HG03097 (cell line): ENCODE measurements at regions not wholly inside any gene's neighbourhood (a gene's known extent, or its start where the extent isn't known, plus 50 kb on each side); places are given as distances from the start of the nearest gene placed in this dataset.

Experiments
- ATAC-seq: cut with Tn5 transposase; IDR thresholded peaks from one replicate; pipeline ENCODE4 v1.9.1; 2021; ENCODE audit not compliant: unreplicated experiment, low FRiP score

DNA sequence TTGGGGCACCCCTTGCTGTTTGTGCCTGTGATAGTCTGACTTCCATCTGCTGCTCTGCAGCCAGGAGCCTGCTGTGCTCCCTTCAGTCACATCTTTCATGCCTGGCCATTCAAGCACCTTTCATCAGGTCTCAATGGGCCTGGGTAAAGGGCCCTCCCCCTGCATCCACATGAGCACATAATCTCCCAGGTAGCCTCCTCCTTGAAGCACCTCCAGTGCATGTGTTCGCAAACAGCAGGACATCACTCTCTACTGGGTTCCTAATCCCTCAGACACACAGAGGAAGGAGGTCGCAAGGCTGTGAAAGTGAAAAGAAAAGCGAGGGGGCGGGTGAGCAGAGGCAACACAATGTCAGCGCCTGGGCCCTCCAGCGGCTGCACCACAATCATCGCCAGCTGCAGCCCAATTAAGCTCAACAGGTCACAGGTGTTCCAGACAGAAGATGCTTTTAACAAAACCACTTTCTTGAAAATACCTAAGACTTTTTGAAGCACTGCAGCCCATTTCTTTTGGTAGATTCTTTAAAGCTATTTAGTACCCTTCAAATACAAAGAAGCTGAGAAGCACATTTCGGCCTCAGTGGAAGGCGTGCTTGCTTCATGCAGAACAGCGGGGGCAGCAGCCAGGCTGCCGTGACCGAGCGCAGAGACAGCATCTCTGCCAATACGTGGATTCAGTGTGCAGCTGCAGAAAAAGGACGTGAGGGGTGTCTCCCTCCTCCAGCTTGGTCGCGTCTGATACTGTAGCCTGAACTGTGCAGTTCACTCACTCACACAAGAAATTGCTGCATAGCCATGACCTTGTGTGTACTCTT, 92.2 kb upstream of the SPRY1 start:
- no peak for ATAC-seq

DNA sequence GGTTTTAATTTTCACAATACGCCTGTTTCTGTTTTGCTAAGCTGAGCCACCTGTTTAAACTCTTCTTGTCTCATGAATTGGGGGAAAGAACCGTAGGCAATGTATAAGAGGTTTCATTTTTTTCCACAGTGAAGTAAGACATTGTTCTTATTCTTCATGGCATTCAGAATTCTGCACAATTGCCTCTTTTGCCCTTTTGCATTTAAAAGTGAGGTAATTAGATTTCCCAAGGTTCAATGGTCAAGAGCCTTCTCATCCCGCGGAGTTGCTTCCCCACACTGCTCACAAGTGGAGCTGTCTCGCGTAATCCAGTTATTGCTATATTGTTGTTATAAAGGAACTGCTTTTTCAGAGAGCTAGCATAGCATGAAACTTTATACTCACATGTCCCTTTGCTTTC, 90.9 kb upstream of the SPRY1 start:
- ATAC-seq = no peak

DNA sequence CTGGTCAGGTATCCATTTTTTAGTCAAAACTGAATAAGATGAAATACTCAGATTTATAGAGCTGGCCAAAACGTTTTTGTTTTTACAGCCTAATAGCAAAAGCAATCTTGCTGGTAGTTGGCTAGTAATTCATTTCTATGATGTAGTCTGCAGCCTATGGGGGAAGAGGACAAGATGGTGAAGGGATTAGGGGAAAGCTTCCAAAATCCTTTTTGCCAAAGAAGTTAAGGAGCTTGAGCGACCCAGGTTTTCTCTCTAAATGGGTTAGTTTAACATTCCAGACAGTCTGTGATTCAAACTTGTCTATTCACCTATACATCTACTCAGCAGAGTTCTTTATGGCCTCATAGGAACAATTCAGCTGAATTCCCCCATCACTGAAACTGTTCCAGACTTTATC, 89.8 kb upstream of the SPRY1 start:
- ATAC-seq = no peak

DNA sequence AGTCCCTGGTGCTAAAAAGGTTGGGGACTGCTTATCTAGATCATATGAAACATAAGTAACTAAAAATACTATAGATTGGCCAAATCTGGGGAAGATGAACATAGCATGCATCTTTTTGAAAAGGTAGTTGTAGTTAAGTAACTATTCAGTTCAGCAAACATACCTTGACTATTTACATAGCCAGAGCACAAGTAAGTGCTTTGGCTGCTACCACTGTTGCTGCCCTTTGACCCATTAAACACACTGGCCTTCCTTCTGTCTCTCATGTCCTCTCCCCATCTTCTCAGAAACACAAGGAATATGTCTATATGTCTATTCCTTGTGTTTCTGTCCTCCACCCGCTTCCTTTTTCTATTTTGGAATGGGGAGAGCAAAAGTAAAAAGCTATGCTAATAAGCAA, 87.9 kb upstream of the SPRY1 start:
- no peak for ATAC-seq

DNA sequence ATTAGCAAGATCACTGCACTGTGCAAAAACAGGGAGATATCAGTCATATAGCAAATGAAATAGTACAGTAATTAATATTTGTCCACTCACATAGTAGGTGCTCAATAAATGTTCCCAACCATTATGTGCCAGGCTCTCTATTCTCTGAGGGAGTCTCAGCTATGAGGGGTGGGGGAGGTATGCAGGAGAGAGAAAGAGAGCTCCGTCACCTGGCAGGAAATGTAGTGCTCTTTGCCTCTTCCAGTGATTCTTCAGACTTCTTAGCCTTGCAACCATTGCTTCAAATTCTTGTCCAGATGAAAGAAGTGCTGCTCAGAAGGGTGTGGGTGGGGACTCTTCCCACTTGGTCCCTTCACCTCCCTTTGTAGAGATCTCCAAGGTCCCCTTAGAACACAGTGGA, 84.5 kb upstream of the SPRY1 start:
- no peak for ATAC-seq

DNA sequence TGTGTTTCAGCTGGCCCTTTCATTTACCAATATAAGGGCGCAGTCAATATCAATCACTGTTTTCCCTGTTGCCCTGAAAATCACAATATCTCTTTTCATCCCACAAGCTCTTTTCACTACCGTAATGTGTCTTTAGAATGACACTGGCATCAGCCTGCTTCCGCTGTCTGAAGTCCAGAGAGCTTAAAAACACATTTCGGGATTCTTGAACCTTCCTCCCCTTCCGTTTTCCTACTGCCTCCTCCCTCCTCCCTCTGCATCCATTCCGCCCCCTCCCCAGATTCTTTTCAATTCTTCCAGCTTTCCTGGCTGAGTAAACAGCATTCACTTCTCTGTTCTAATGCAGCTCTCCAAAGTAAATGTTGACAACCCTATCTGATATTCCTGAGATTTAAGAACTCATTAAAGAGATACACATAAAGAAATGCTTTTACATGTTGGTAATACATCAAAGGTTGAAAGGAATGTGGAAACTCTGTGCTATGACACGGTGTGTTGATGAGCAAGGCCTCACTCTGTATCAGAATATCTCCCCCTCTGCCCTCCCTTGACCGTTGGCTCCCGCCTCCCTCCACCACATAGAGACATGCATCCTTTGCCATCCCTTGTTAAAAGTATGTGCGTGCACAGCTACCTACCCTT, 83.5 kb upstream of the SPRY1 start:
- no peak for ATAC-seq

DNA sequence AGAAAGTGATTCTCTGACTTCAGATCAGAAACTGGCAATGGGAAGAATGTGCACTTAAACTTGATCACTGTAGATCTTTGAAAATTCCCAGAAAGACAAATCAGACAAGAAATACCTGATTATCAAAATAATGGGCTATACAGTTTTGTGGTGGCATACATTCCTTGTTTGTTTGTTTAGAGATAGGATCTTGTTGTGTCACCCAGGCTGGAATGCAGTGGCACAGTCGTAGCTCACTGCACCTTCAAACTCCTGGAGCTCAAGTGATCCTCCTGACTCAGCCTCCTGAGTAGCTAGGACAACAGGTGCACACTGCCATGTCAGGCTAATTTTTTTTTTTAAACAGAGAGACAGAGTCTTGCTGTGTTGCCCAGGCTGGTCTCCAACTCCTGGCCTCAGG, 81.0 kb upstream of the SPRY1 start:
- ATAC-seq = no peak

DNA sequence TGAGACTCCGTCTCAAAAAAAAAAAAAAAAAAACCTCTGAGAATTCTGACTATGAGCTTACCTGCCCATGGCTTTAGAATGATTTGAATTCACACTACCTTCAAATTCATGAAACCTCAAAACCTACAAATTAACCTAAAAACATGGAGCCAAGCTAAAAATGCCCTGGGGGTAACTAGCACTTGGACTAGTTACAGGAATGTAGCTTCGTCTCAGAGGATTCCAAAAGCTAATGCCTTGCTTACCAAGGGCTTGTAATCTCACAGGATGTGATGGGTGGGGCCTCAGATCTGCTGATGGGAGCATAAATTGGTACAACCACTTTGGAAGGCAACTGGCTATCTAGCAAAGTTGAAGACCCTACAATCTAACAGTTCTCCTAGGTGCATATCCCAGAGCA, 79.4 kb upstream of the SPRY1 start:
- no peak for ATAC-seq

DNA sequence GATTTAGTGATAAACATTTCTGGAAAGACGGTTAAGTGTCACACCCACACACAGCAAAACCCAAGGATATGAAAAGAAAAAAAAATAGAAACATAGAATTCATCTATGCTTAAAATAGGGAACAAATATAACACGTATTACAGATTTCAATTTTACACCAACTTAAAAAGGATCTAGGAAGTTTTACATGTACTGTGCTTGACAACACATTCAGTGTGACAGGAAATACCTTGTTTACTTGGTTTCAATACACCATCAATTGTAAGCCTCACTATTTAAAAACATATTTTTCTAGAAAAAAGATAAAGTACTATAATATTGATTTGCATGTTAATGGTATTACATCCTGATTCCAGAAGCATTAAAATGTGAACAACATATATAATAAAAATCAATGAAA, 77.0 kb upstream of the SPRY1 start:
- ATAC-seq = no peak

DNA sequence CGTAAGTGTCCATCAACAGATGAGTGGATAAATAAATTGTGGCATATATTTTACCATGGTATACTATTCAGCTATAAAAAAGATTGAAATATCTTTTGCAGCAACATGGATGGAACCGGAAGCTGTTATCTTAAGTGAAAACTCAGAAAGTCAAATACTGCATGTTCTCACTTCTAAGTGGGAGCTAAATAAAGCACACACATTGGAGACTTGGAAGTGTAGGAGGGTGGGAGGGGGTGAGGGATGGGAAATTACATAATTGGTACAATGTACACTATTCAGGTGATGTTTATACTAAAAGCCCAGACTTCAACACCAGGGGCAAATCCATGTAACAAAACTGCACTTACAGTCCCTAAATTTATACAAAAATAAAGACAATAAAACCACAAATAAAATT, 72.6 kb upstream of the SPRY1 start:
- ATAC-seq = no peak

DNA sequence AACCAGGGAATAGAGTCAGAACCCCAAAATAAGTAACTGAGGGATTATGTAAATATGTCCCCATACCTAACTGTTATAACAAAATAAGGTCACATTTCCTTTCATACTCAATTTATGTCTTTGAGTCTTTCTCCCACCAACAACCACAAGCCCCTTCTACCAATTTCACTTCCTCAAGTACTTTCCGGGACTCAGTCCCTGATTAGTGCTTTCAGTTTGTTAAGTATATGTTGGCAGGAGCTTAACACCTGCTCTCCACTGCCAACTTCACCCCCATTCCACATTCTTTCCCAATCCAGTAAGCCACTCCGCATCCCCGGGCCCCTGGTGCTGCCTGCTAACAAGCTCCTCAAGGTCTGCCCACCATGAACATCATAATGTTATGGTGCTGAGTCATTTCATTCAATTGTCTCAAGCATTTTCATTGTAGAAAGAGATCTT, 71.3 kb upstream of the SPRY1 start:
- peak; percentile 99 for ATAC-seq

DNA sequence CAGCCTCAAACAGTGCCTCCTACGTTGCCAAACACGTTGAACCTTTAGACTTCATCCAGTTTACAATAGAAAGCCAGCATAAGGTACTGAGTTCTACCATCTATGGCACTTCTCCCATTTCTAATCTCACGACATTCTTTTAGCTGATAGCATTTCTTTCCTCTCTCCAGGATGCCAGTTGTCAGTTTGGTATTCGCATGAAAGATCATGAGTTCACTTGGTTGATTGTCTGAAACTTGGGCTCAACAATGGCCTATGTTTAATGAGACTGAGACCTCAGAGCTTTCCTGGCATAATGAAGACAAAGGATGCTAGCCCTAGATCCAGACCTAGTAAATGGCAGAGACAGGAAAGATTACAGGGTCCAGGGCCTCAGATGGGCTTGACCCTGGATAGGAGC, 69.2 kb upstream of the SPRY1 start:
- no peak for ATAC-seq

DNA sequence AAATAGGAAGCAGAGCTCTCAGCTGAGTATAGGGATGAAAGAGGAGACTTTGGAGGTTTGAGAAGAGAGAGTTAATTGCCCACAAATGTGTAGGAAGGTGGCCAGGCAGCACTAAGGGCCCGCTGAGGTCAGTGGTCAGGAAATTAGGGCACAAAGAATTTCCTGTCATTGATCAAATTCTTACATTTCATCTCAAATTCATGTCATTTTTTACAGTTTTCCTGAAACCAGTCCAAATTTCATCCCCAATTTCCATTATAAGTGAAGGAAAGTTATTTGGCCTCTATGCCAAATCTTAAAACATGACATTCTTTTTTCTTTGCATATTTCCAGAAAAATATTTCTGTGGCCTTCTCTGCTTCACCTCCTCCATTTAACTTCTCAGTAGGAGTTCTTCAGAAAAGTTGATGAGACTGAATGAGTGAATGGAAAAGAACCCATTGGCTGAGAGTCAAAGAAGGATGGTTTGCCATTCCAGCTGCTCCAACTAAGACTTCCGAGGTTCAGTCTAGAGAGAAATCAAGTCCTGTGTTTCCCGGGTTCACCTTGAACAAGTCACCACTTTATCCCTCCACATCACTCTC, 68.7 kb upstream of the SPRY1 start:
- ATAC-seq = no peak

DNA sequence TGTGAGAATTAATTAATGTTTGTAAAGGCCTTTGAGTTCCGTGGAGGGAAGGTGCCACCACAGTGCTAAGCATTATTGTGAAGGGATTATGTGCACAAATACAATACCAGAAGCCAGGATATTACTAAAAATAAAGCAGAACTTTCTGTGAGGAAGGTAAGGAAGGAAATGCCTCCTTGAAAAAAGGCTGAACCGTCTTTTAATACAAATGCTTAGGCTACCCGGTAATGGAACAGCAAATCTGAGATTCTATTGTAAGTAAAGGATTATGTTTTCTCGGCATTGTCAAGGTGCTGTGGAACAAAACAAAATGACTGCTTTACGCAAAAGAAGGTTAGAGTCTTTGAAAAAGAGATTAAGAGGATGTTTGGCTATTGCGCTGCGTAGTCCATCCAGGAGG, 57.9 kb upstream of the SPRY1 start:
- no peak for ATAC-seq

DNA sequence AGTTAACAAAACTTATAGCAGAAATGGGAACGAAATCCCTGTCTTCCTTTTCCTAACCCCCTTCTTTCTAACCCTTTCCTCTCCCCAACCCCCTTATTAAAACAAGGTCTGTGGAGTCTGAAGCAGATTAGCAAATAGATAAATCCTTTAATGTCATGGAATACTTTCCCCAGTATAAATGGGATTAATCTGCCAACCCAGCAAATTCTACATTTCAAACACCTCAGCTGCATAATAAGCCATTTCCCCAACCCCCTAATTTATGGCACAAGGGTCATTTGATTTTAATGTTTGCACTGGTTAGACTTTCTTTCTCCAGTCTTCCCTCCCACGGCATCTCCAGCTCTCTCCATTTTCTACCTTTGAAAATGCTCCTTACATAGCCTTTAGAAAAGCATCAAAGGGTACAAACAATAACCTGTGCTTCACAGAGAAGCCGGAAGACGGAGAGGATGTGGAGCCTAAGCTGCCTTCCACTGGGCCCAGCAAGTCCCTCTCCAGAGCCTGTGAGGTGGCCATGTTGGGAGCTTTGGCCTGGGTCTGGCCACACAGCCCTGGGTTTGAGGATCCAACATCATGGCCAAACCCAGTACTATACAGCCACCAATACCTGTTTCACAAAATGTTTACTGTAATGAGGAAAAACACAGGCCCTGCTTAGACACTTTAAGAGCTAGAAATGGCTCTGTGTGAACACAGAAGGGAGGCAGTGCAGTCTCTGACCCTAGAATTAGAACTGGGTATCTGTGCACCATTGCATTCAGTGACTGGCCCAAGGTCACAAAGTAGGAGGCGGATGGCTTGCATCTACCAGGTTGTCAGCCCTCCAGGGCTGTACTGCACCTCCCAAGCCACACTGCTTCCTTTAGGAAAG, 56.9 kb upstream of the SPRY1 start:
- ATAC-seq = no peak

DNA sequence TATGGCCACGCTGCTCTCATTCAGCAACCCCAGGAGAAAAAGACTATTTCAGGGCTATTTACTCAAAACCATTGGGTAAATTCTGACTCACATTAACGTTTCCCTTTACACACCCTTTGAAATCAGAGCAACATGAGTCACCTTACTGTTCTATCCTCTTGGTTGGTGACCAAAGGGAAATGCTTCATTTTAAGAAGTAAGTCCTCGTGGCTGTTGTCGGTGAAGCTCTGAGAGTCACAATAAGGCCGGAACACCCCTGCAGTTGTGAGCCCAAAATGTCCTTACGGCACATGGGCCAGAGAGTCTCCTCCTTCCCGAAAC, 56.3 kb upstream of the SPRY1 start:
- ATAC-seq = no peak

DNA sequence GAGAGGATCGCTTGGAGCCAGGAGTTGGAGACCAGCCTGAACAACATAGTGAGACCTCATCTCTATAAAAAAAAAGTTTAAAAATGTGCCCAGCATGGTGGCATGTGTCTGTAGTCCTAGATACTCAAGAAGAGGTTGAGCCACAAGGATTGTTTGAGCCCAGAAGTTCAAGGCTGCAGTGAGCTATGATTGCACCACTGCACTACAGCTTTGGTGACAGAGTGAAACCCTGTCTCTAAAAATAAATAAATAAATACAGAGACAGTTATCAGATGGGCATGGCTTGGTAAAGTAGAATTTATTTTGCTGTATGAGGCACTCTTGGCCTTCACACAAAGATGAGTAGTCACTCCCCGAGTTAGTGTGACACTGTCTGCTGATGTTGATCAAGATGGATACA, 54.1 kb upstream of the SPRY1 start:
- no peak for ATAC-seq

DNA sequence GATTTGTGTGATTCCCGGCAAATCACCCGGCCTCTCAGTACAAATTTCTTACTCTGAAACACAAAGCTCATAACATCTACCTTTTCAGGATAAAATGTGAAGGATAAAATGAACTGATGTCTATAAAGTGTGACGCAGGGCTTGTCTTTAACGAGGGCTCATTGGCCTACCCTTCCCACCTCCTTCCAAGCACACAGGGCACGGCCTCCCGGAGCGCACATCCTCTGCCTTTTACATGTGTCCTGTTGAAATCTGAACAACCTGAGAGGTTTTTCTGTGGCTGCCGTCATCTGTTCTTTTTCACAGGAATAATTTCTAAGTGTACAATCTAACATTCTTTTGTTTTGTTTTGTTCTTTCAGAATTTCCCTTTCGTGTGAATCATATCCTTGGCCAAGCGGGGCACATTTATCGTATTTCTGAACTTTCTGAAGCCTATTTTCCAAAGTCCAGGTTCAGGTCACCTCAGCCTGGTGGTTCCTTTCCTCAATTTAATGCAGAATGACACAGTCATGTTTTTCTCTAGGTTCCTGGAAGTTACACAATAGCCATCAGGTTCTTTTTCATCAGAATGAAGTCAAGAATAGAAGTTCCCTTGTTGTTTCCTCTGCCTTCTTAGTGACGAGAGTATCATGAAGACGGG, 53.1 kb upstream of the SPRY1 start:
- ATAC-seq = no peak

DNA sequence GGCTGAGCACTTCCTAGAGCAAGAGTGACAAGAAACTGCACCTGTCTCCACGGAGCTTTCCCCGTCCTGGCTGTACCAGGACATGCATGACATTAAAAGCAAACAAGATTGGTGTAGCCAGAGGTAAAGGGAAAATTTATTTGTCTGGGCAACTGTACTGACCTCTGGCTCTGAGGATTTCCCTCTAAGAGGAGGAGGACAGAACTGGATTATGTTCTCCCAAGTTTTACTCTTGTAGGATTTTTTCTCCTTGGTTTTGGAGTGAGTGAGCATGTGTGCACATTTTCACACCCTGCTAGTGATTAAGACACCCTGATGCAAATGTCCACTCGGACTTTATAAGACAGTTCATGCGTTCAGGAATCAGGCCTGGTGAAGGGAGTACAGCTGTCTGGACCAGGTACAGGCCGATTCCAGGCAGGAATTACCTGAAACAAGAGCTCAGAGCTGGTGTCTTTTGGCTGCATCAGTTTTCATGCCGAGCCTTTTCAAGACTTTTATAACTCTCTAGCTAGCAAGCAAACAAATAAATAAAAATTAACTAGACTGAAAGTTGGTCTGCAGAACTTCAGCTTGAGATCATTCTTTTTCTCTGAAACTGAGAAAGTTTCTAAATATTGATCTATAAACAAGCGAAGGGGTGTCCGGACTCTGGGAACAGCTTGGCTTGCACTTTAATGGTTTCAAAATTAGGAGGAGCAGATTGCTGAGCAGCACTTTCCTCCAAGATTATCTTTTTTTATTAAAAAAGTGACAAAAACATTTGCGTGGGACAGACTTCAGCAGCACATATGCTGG, 51.3 kb upstream of the SPRY1 start:
- ATAC-seq = no peak

DNA sequence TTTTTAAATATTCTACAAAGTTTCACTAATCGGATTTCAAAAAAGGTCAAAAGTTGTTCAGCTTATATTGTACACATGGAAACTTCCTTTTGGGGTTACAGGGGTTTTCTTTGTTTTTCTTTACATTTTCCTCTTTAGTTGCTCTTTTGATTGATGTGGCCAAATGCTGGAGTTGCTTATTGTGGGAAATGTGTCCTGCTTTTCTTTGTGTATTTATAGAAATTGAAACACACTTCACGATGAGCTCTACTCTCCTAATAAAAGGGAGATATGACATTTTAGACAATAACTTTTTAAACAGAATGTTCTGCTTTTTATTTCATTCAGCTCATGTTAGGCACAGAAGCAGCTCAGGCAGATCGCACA, 50.7 kb upstream of the SPRY1 start:
- ATAC-seq = no peak
